NCI-H748 (cell line): ENCODE measurements at regions not wholly inside any gene's neighbourhood (a gene's known extent, or its start where the extent isn't known, plus 50 kb on each side); places are given as distances from the start of the nearest gene placed in this dataset.
A peak's percentile ranks its signal among the peaks of the same experiment; 100 is the strongest.
"Not testable (repeated sequence)": the region's sequence is repeated elsewhere in the genome, so short reads cannot be mapped to it uniquely, and the experiment has no call there.

Experiments used
- DNase-seq: peaks from one replicate; lab custom pipeline; 2025; ENCODE audit not compliant: unreplicated experiment; lab: John Stamatoyannopoulos, UW

DNA sequence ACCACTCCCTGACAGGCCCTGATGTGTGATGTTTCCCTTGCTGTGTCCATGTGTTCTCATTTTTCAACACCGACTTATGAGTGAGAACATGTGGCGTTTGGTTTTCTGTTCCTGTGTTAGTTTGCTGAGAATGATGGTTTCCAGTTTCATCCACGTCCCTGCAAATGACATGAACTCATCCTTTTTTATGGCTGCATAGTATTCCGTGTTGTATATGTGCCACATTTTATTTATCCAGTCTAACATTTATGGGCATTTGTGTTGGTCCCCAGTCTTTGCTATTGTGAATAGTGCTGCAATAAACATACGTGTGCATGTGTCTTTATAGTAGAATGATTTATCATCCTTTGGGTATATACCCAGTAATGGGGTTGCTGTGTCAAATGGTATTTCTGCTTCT, 830.3 kb upstream of the ADGRB3 start:
- not testable (repeated sequence) for DNase-seq

DNA sequence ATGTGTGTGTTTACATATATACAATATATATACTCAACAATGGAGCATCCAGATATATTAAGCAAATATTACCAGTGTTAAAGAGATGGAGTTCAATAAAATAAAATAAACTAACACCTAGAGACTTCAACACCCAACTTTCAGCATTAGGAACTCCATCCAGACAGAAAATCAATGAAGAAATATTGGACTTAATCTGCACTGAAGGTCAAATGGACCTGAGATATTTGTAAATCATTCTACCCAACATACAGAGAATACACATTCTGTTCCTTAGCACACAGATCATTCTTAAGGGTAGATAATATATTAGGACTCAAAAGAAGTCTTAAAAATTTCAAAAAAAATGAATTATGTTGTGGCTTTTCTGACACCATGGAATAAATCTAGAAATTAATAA, 832.3 kb upstream of the ADGRB3 start:
- DNase-seq = peak; percentile 18

DNA sequence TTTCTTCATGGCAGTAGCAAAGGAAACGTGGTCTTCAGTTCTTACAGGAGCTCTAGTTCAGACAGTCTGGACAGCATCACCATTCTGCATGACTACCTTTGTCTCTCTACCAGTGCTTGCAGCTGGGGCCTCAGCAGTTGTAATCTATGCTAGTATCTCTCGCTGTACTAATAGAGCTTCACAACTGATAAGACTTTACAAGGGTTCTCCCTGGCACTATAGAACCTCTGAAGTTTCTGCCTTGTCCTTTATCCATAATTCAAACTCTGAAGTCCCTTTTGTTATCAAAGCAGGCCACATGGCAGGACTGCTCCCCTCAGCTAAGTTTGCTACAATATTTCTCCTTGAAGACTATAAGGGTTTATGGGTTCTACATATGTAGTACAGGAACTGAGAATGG, 842.1 kb upstream of the ADGRB3 start:
- no peak for DNase-seq

GRCh38 chr6:67790569-67790968, 844.5 kb upstream of the ADGRB3 start:
- DNase-seq = no peak

GRCh38 chr6:67787119-67787518, 848.0 kb upstream of the ADGRB3 start:
- not testable (repeated sequence) for DNase-seq

DNA sequence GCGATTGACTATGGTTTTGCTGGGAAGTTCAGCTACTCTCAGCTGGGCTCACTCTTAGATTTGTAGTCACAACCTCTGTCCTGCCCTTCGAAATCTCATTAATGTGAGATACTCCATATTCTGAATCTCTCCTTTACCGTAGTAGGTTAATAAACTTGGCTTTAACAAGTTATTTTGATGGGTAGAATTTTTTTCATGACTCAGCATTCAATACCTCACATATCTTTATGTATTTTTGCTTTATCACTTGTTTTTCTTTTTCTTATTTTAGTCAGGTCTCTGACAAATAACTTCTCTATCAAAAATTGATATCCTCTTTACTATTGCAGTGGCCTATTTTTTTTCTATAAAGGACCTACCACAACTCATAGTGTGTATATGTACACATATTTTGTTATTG, 855.2 kb upstream of the ADGRB3 start:
- no peak for DNase-seq

GRCh38 chr6:67775333-67775732, 859.7 kb upstream of the ADGRB3 start:
- DNase-seq = no peak

DNA sequence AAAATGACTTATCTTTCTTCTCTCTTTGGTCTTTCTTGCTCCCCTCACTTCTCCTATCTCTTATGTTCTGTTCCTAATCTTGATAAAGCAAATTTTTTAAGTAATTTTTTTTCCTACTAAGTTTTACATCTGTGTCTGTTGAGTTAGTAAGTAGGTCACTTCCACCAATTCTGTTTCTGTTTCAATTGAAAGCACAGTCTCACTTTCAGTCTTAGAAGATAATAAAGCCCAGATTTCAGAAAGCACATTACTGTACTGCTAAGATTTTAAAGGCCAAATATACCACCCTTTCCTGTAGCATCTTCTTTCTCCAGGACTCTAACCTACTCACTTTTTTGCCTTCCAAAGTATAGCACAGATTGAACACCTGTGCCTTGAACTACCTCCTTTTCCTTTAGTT, 866.1 kb upstream of the ADGRB3 start:
- DNase-seq = no peak

GRCh38 chr6:67767046-67767822, 867.8 kb upstream of the ADGRB3 start:
- DNase-seq = not testable (repeated sequence)

GRCh38 chr6:67766057-67766456, 869.0 kb upstream of the ADGRB3 start:
- DNase-seq = no peak

- DNase-seq = no peak
These were observed 876.1 kb upstream of the ADGRB3 start for GRCh38 chr6:67759001-67759400.

- DNase-seq = no peak
These were observed 877.5 kb upstream of the ADGRB3 start for GRCh38 chr6:67757465-67758033.

DNA sequence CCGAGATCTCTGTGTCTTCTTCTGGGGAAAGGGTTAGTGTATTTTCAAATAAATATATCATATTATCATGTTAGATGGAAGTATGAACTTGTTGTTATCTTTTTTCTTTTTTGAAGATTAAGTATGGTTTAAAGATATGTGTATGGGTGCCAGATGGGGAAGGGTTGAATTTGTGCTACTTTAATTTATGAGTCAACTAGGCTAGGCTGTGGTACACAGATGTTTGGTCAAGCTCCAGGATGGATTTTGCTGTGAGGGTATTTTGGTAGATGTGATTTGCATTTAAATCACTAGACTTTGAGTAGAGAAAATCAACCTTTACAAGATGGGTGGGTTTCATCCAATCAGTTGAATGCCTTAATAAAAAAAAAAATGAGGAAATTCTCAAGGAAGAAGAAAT, 886.6 kb upstream of the ADGRB3 start:
- no peak for DNase-seq

GRCh38 chr6:67736816-67737215, 898.3 kb upstream of the ADGRB3 start:
- DNase-seq = no peak

DNA sequence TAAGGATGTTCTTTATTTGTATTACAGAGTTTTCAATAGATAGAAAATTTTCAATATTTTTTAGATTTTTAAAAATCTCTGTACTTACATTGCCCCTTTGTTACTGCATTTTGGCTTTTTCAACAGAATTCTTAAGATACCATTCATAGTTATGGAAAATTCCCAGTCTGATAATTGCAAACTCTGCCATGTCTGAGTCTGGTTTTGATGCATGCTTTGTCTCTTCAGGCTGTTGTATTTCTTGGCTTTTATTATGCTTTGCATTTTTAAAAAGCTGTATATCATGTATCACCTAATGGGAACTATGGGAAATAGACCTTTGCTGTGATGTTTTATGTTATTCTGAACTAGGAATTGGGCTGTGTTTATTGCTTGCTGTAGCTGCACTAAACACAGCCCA, 898.9 kb upstream of the ADGRB3 start:
- DNase-seq = no peak

DNA sequence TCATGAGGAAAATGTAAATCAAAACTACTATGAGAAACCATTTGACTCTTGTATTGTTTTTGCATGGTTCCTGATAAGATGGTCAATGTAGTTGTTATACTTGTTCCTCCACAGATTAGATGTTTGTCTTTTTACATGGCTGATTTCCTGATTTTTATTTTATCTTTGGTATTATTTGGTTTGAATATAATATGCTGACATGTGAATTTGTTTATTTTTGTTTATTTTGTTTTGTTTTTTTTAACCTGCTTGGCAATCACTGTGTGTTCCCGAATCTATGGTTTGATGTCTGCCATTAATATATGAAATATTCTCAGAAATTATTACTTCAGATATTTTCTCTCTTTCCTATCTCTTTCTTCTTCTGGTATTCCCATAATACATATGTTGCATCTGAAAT, 899.5 kb upstream of the ADGRB3 start:
- DNase-seq = no peak

GRCh38 chr6:67722861-67723261, 912.2 kb upstream of the ADGRB3 start:
- no peak for DNase-seq

- no peak for DNase-seq
These were observed 917.8 kb upstream of the ADGRB3 start for GRCh38 chr6:67717281-67717680.

DNA sequence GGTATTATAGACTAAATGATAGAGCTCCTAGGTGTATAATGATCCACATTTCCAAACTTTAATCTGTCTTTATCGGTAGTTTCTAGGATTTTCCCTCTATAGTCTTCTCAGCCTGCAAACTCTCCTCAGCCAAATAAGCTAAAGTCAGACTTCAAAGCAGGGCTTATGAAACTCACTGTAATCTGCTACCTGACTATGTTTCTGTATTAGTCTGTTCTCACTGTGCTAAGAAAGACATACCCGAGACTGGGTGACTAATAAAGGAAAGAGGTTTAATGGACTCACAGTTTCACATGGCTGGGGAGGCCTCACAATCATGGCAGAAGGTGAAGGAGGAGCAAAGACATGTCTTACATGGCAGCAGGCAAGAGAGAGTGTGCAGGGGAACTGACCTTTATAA, 928.7 kb upstream of the ADGRB3 start:
- no peak for DNase-seq

- DNase-seq = peak; percentile 73
These were observed 936.5 kb upstream of the ADGRB3 start for GRCh38 chr6:67698534-67698933.

- DNase-seq = no peak
These were observed 941.0 kb upstream of the ADGRB3 start for GRCh38 chr6:67694127-67694526.

GRCh38 chr6:67689329-67689728, 945.8 kb upstream of the ADGRB3 start:
- DNase-seq = no peak

DNA sequence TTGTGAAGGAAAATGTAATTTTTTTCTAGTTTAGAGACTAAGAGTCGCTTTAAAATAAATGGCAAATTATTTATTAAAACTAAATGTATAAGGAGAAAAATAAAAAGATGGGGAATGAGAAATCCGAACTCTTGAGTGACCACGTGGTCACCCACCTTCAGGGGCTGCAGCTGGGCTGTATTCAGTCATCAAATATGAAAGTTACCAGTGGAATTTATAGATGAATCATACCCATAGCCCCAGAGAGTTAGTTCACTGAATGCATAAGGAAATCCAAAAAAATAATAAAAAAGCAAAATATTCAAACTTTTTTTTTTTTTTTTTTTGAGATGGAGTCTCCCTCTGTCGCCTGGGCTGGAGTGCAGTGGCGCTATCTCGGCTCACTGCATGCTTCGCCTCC, 947.7 kb upstream of the ADGRB3 start:
- DNase-seq = no peak
